HG03060 (cell line): ENCODE measurements at regions not wholly inside any gene's neighbourhood (a gene's known extent, or its start where the extent isn't known, plus 50 kb on each side); places are given as distances from the start of the nearest gene placed in this dataset.

Experiments used
- ATAC-seq: cut with Tn5 transposase; IDR thresholded peaks from one replicate; pipeline ENCODE4 v1.9.1; 2021; ENCODE audit warnings: low read depth, moderate number of reproducible peaks; ENCODE audit not compliant: unreplicated experiment

- no peak for ATAC-seq
These were observed 577.0 kb downstream of the CDH11 start for GRCh38 chr16:64544859-64545258.

GRCh38 chr16:64543441-64543840, 578.4 kb downstream of the CDH11 start:
- no peak for ATAC-seq

GRCh38 chr16:64543031-64543430, 578.8 kb downstream of the CDH11 start:
- no peak for ATAC-seq

- ATAC-seq = no peak
These were observed 579.7 kb downstream of the CDH11 start for GRCh38 chr16:64542152-64542551.

DNA sequence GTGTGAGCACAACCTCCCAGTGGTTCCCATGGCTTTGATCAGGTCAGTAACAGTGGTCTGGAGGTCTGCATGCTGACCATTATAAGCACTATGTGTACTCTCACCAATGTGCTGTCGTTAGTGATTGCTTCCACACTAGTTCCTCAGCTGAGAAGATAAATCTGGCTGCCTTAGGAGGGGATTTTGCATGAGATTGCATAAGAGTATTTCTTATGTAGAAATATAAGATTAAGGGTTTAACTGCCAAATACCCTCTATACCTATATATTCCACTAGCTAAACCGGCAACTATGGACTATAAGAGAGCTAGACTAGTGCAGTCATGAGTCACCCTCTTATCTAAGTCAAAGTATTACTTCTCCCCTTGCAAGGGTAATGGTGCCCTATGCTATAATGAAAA, 580.2 kb downstream of the CDH11 start:
- ATAC-seq = no peak

DNA sequence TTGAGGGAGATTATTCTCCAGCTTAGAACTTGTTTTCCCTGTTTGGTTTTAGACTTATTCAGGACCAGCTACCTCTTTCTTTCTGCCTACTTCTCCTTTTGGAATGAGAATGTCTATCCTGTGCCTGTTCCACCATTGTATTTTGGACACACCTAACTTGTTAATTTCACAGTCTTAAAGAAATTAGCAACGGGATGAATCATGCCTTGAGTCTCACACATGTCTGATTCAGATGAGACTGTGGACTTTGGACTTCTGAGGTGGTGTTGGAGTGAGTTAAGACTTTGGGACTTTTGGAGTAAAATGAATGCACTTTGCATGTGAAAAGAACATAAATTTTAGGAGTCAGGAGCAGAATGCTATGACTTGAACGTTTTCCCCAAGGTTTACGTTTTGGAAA, 581.4 kb downstream of the CDH11 start:
- no peak for ATAC-seq

DNA sequence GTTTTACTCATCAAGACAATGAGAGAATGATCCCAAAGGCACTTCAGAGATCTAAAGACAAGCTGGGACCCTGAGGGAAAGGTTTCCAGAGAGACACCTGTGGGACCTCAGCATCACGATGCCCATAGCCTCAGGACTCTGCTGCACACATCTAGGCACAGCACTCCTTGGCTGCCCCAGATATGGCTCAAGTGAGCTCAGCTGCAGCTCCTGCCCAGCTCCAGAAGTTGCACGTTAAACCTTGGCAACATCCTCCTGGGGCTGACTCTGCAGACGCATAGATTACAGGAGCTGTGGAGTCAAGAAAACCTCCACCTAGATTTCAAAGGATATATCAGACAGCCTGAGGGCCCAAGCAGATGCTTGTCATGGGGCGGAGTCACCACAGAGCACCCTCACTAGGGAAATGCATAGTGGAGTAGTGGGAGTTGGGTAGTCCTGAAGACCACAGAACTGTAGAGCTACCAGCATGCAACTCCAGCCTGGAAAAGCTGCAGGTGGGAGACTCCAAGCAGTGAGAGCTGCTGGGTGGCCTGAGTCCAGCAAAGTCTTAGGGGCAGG, 582.0 kb downstream of the CDH11 start:
- no peak for ATAC-seq

GRCh38 chr16:64534180-64534780, 587.6 kb downstream of the CDH11 start:
- no peak for ATAC-seq

GRCh38 chr16:64532691-64533090, 589.2 kb downstream of the CDH11 start:
- no peak for ATAC-seq

DNA sequence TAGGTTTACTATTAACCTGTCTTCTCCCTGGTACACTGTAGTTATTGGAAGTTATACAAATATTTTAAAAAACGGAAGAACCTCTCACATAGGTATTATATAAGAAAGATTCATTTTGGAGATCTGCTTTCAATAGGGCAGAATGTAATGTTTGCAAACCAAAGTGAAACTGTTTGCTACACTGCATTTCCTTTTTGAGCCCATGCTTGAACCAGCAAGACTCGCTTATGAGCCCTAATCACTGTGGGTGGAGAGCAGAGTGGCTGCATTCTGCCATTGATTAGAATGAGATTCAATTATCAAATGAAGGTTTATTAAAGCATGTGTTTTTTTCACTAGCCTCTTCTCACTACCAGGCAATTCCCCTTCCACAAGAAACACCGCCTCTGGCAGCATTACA, 589.7 kb downstream of the CDH11 start:
- ATAC-seq = no peak

GRCh38 chr16:64531401-64531800, 590.5 kb downstream of the CDH11 start:
- ATAC-seq = no peak

DNA sequence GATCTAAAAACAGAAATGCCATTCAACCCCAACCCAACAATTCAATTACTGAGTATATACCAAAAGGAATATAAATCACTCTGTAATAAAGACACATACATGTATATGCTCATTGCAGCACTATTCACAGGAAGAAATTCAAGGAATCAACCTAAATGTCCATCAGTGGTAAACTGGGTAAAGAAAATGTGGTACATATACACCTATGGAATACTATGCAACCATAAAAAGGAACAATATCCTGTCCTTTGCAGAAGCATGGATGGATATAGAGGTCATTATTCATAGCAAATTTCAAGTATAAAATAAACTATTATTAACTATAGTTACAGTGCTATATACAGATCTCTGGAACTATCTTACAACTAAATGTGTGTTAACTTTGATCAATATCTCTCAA, 599.3 kb downstream of the CDH11 start:
- ATAC-seq = no peak

DNA sequence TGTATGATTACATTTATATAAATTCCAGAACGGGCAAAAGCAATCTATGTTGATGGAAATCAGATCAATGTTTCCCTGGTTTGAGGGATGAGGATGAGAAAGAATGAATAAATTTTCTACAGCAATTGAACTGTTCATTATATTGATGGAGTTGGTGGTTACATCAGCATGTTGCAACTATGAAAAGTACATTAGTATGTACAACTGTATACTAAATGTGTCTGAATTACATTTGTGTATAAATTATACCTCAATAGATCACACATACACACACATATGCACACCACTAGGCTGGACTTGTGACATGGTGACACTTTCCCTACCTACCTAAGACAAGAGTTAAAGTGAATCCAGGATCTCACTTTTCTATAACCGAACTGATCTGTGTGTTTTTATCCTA, 608.0 kb downstream of the CDH11 start:
- ATAC-seq = no peak

GRCh38 chr16:64507240-64508024, 614.4 kb downstream of the CDH11 start:
- no peak for ATAC-seq

DNA sequence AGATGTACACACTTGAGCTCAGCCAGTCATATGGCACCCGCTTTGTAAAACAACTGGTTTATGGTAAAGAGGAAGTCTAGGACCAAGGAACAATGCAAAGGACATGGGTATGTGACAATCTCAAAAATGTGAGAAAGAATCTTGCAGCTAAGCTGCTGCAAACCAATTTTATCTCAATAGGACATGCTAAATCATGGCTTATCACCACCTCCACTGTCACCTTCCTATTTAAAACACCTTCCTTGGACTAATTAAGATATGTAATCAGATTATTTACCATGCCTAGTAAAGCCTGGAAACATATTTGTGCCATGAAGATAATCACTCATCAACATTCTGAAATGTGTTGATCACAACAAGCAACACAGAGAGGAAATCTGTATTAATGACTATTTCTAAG, 622.7 kb downstream of the CDH11 start:
- ATAC-seq = no peak

GRCh38 chr16:64498363-64498762, 623.5 kb downstream of the CDH11 start:
- ATAC-seq = no peak

DNA sequence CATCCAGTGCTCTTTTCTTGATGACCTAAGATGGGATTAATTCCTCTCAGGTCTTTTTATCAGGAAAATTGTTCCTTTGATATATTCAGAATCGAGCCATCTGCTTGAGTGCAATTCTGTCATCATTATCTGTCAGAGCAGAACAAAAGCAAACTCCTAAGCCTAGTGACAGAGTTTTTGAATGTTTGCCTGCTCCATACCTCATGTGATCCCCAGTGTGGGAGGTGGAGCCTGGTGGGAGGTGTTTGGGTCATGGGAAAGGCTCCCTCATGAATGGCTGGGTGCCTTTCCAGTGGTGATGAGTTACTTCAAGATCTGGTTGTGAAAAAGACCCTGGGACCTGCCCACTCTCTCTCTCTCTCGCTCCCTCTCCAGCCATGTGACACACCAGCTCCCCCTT, 628.2 kb downstream of the CDH11 start:
- ATAC-seq = no peak

DNA sequence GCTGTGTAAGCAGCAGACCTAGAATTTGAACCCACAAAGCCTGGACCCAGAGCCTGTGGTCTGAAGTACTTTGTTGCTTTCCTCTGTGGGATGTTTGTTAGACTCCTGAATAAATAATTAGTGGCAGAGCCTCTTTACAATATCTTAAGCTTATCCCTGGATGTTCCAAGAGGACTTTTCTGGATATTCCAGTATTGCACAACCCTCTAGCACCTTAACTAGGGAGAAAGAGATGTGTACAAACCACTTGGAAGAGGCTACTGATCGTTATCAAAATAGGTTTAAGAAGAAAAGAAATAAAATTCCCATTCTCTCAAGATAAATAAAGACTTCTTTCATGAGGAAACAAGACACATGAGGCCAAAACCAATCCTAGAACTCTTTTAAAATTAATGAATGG, 632.4 kb downstream of the CDH11 start:
- no peak for ATAC-seq

DNA sequence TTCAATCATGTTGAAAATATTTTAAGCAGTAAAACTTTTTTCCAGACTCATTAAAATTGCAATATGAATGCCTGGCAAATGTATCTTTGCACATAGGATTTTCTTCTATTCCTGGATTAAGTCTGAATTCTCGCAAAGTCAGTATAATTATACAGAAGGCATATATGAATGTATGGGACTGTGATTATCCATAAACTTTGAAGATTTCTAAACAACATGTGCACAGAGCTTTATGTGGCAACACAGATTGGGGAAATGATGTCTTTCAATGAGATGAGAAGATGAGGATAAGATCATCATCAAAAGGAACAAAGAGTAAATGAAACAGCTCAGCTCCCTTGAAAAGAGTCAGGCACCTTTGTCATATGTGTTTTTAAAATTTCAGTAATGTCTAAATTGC, 635.3 kb downstream of the CDH11 start:
- ATAC-seq = no peak

DNA sequence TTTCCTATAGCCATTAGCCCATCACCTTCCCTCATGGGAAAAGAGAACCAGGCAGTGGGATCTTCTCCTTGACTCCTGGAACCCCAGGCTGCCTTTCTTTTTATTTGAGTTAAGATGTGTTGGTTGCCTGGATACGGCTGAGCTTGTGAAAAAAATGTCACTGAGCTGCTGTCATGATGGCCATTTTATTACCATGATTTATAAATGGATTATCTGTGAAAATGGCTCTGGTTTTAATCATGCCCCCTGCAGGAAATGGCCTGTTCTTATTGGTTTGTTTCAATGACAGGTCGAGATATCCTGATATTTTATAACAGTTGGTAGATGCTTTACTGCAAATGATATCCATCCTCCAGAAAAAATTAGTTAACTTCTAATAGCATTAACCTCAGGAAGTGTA, 640.4 kb downstream of the CDH11 start:
- ATAC-seq = no peak

GRCh38 chr16:64478252-64478906, 643.5 kb downstream of the CDH11 start:
- ATAC-seq = no peak
